ENCODE measurements at regions not wholly inside any gene's neighbourhood (a gene's known extent, or its start where the extent isn't known, plus 50 kb on each side); places are given as distances from the start of the nearest gene placed in this dataset.

DNA sequence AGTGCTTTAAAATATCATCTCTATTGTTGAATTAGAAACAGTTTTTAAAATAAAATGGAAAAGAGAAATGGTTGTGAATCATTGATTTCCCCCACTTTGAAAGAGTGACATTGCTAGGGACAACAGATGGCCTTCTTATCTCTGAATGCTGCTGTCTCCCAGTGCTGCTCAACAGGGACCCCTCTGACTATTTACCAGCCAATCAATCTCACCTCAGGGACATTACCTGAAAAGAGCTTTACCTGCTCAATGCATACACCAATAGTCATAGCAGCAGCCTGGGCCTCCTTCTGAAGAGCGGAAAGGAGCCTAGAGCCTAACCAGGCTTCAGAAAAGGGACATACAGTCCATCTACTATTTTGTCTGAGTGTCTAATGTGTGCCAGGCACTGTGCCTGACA, 162.8 kb downstream of the CGGBP1 start:
- DNase-seq (ENCODE audit: low spot score) (no peak), ATAC-seq (no peak), FAIRE-seq (no peak)
- in situ Hi-C loops (cut with HindIII; ENCODE audit: extremely low pct_ligation_motif_present, low pct_unique_long_range_greater_than_20kb): no loop called here
- H3K4me1 ChIP-seq (ENCODE audit: insufficient read depth, low read length): no peaks in the 10 kb centered on the region
- CTCF ChIA-PET (ENCODE audit: low intra/inter-chr PET ratio, low total read pairs): no interaction called here
- H3K4me3 ChIP-seq (replicated peaks in 1 of 3; ENCODE audit: insufficient read depth in 1 of 3, low read depth in 2 of 3, low read length in 3 of 3): no peak overlapping the region
- H3K79me2 ChIP-seq (ENCODE audit: insufficient read depth, low read length): no peaks in the 10 kb centered on the region
- no TSS peak for BruUV-seq (replicated peaks)
- H3K9ac ChIP-seq (ENCODE audit: insufficient read depth, low read depth, low read length): no peak overlapping the region
- TF ChIP-seq ZNF510 (CRISPR knock-in tag; IDR thresholded peaks at IDR 0.05; ENCODE audit: low read depth) (no peak), AGO1 (IDR thresholded peaks at IDR 0.05; ENCODE audit: low read depth, low read length, poor library complexity, severe bottlenecking) (no peak), FLYWCH1 (CRISPR knock-in tag; IDR thresholded peaks at IDR 0.05) (no peak), PITX1 (CRISPR knock-in tag; IDR thresholded peaks at IDR 0.05) (no peak), NFKB2 (CRISPR knock-in tag; IDR thresholded peaks at IDR 0.05; ENCODE audit: borderline replicate concordance) (no peak)
- TF ChIP-seq, protein P1, sequence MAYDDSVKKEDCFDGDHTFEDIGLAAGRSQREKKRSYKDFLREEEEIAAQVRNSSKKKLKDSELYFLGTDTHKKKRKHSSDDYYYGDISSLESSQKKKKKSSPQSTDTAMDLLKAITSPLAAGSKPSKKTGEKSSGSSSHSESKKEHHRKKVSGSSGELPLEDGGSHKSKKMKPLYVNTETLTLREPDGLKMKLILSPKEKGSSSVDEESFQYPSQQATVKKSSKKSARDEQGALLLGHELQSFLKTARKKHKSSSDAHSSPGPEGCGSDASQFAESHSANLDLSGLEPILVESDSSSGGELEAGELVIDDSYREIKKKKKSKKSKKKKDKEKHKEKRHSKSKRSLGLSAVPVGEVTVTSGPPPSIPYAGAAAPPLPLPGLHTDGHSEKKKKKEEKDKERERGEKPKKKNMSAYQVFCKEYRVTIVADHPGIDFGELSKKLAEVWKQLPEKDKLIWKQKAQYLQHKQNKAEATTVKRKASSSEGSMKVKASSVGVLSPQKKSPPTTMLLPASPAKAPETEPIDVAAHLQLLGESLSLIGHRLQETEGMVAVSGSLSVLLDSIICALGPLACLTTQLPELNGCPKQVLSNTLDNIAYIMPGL (CRISPR knock-in tag; IDR thresholded peaks at IDR 0.05; ENCODE audit: borderline replicate concordance in 1 of 2, low read depth in 1 of 2): no peak
- TF ChIP-seq, protein P2, sequence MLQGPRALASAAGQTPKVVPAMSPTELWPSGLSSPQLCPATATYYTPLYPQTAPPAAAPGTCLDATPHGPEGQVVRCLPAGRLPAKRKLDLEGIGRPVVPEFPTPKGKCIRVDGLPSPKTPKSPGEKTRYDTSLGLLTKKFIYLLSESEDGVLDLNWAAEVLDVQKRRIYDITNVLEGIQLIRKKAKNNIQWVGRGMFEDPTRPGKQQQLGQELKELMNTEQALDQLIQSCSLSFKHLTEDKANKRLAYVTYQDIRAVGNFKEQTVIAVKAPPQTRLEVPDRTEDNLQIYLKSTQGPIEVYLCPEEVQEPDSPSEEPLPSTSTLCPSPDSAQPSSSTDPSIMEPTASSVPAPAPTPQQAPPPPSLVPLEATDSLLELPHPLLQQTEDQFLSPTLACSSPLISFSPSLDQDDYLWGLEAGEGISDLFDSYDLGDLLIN (CRISPR knock-in tag; IDR thresholded peaks at IDR 0.05; ENCODE audit: borderline replicate concordance): no peak
- TF ChIP-seq, protein P3, sequence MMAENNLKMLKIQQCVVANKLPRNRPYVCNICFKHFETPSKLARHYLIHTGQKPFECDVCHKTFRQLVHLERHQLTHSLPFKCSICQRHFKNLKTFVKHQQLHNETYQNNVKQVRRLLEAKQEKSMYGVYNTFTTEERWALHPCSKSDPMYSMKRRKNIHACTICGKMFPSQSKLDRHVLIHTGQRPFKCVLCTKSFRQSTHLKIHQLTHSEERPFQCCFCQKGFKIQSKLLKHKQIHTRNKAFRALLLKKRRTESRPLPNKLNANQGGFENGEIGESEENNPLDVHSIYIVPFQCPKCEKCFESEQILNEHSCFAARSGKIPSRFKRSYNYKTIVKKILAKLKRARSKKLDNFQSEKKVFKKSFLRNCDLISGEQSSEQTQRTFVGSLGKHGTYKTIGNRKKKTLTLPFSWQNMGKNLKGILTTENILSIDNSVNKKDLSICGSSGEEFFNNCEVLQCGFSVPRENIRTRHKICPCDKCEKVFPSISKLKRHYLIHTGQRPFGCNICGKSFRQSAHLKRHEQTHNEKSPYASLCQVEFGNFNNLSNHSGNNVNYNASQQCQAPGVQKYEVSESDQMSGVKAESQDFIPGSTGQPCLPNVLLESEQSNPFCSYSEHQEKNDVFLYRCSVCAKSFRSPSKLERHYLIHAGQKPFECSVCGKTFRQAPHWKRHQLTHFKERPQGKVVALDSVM (CRISPR knock-in tag; IDR thresholded peaks at IDR 0.05): no peak
- no peaks in the 10 kb centered on the region for H3K9me3 ChIP-seq (ENCODE audit: low read length)
- H3K4me2 ChIP-seq (ENCODE audit: low read depth, low read length): no peak overlapping the region
- no peak overlapping the region for H3K27ac ChIP-seq (ENCODE audit: extremely low read length, insufficient read depth, low read length)
- H4K20me1 ChIP-seq (ENCODE audit: insufficient read depth, low read length): no peaks in the 10 kb centered on the region
- POLR2A ChIA-PET: no interaction called here
- no peak overlapping the region for H2AFZ ChIP-seq (ENCODE audit: low read length)
- H3K27me3 ChIP-seq (ENCODE audit: control insufficient read depth in 1 of 2, insufficient read depth in 2 of 2, low read length in 2 of 2): no peaks in the 10 kb centered on the region
- WGBS (ENCODE audit: low lambda C conversion rate): 17% methylated on average over 1 of the region's 1 CpG
- H3K36me3 ChIP-seq (replicated peaks in 1 of 2; ENCODE audit: control insufficient read depth in 1 of 2, insufficient read depth in 2 of 2, low read length in 2 of 2): no peaks in the 10 kb centered on the region
- intact Hi-C loops (cut with micrococcal nuclease; ENCODE audit: unreplicated experiment): no loop called here

All from HepG2 (cell line).